ENCODE measurements at regions not wholly inside any gene's neighbourhood (a gene's known extent, or its start where the extent isn't known, plus 50 kb on each side); places are given as distances from the start of the nearest gene placed in this dataset.

DNA sequence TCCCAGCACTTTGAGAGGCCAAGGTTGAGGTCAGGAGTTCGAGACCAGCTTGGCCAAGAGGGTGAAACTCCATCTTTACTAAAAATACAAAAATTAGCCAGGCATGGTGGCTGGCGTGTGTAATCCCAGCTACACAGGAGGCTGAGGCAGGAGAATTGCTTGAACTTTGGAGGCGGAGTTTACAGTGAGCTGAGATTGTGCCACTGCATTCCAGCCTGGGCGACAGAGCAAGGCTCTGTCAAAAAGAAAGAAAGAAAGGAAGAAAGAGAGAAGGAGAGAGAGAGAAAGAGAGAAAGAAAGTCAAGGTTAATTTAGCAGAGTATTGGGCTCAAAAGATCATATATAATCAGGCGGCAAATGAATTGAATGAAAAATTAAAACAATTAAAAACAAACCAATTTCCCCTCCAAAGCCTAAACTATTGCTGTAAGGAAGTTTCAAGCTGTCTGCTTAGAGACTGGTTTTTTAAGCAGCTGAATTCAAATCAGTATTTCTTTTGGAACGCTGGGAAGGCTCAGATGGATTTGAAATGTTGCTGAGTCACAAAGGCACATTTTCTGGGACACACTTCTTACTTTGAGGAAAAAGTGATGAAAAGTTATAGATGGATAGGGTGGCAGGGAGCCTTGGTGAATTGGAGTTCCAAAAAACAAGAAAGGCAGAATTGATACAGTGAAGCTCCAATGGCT, 81.3 kb upstream of the BHLHE40 start:
- TF ChIP-seq, protein P1, sequence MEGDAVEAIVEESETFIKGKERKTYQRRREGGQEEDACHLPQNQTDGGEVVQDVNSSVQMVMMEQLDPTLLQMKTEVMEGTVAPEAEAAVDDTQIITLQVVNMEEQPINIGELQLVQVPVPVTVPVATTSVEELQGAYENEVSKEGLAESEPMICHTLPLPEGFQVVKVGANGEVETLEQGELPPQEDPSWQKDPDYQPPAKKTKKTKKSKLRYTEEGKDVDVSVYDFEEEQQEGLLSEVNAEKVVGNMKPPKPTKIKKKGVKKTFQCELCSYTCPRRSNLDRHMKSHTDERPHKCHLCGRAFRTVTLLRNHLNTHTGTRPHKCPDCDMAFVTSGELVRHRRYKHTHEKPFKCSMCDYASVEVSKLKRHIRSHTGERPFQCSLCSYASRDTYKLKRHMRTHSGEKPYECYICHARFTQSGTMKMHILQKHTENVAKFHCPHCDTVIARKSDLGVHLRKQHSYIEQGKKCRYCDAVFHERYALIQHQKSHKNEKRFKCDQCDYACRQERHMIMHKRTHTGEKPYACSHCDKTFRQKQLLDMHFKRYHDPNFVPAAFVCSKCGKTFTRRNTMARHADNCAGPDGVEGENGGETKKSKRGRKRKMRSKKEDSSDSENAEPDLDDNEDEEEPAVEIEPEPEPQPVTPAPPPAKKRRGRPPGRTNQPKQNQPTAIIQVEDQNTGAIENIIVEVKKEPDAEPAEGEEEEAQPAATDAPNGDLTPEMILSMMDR (conservative IDR thresholded peaks at IDR 0.05; ENCODE audit: low read depth, low read length) = no peak
- no peak for TF ChIP-seq EZH2 (IDR thresholded peaks at IDR 0.05; ENCODE audit: borderline replicate concordance, low read depth, low read length, poor library complexity, severe bottlenecking)
